Stimulated activated CD4-positive, alpha-beta T cell treated with anti-CD3 and anti-CD28 coated beads, Interleukin-1b, Interleukin-23, amount 100 ng/mL, for 4 hours (primary cell): ENCODE measurements at regions not wholly inside any gene's neighbourhood (a gene's known extent, or its start where the extent isn't known, plus 50 kb on each side); places are given as distances from the start of the nearest gene placed in this dataset.

Experiments
- DNase-seq, 2 donors: peaks; one replicate each; pipeline ENCODE4 v3.0.0-alpha.2; 2020; ENCODE audit warnings: low read depth in 2 of 2

GRCh38 chr21:43302769-43303168 lies 124.2 kb downstream of the SIK1 start:
- DNase-seq: no peak

GRCh38 chr21:43302062-43302700 lies 124.8 kb downstream of the SIK1 start:
- DNase-seq: no peak

GRCh38 chr21:43301409-43302061 lies 125.4 kb downstream of the SIK1 start:
- DNase-seq: no peak

GRCh38 chr21:43300496-43301408 lies 126.2 kb downstream of the SIK1 start:
- DNase-seq: no peak

GRCh38 chr21:43299441-43300277 lies 127.3 kb downstream of the SIK1 start:
- DNase-seq: no peak

DNA sequence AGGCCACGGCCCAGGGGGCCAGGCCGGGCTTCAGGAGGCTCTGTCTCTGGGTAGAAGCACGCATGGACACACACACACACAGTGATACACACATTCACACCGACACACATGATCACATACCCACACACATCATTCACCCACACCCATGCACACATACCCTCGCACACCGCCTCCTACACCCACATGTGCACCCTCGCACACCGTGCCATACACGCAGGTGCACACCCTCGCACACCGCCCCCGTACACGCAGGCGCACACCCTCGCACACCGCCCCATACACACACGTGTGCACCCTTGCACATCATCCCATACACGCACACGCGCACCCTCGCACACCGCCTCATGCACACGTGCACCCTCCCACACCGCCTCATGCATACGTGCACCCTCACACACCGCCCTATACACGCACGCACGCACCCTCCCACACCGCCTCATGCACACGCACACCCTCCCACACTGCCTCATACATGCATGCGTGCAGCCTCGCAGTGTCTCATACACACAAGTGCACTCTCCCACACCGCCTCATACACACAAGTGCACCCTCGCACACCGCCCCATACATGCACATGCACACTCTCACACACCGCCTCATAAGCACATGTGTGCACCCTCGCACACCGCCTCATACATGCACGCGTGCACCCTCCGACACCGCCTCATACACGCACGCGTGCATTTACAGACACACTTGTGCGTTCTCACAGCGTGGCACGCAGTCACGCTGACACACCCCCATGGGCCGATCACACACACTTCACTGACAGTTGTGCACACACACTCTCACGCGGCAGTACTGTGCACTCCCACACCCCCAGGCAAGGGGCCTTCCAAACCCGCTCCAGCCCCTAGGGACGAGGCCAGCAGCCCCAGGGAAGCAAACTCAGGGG lies 128.1 kb downstream of the SIK1 start:
- DNase-seq: no peak

DNA sequence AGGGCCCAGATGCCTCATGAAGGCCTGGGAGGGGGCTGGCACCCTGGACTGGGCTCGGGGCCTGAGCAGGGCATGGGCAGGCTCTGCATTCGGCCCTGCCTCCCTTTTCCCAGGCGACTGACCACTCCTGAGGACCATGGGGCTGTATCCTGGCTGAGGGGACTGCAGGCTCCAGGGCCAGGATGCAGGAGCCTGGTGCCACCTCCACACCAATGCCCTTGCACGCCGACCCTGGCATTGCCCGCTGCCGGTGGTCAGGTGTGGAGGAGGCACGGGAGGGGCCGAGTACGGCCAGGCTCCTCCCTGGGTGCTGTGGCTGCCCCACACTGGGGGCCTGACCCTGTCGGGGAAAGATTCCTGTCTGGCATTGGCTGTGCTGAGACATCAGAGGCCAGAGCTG lies 128.9 kb downstream of the SIK1 start:
- DNase-seq: no peak

DNA sequence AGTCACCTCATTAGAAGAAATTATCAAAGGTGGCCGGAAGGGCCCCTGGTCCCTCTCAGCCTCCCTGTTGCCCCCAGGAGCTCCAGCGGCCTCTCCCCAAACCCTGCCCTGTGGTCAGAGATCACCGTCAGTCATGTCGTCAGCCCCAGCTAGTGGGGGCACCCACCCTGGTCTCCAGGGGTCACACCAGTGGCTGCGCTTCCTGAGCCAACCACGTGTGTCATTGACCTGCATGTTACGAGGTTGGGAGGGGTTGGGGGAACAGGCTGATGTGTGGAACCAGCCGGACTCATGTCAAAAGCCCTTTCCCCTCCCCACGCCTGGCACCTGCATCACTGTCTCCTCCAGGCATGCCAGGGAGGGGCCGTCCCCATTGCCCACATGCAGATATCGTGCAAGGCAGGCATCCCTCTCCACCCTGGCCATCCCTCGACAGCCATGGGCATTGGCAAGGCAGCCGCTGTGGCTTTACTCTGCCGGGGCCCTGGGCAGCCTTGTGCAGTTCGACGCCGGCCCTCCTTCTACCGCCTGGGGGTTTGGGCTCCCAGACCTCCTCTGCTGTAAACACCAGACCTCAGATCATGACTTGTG lies 128.7 kb downstream of the CRYAA start:
- no peak for DNase-seq

GRCh38 chr21:43295066-43295958 lies 126.5 kb downstream of the CRYAA start:
- DNase-seq: no peak

DNA sequence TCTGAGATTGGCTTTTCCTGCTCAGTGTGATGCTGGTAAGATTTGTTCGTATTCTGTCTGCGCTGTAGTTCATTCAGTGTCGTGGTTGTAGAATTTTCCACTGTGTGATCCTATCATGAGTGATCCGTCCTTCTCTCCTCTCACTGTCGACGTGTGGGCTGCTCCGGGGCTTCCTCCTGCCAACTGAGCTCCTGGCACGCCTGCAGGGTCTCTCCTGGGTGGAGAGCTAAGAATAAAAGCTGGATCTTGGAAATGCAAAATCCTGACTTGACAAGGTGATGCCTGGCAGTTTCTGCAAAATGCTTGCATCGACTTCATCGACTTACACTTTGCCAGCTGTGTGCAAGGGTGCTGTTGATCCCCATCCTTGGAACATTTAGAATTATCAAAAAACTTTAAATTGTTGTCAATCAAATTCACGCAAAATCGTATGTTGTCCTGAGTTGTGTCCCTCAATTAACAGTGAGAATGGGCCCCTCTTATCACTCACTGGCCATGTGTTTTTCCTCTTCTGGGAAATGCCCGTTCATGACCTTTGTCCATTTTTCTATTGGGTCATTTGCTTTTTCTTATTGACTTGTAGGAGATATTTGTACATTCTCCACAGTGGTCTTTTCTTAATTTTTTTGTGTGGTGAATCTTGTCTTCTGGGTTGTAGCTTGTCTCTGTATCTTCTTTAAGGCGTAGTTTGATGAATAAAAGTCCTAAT lies 125.5 kb downstream of the CRYAA start:
- DNase-seq: no peak

DNA sequence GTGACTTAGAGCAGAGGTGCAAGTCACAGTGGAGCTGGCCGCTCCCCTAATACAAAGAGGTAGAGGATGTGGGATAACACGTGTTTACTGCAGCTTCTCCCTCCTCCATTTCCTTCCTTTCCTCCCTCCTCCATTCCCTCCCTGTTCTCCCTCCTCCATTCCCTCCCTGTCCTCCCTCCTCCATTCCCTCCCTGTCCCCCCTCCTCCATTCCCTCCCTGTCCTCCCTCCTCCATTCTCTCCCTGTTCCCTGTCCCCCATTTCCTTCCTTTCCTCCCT lies 124.0 kb downstream of the CRYAA start:
- no peak for DNase-seq

DNA sequence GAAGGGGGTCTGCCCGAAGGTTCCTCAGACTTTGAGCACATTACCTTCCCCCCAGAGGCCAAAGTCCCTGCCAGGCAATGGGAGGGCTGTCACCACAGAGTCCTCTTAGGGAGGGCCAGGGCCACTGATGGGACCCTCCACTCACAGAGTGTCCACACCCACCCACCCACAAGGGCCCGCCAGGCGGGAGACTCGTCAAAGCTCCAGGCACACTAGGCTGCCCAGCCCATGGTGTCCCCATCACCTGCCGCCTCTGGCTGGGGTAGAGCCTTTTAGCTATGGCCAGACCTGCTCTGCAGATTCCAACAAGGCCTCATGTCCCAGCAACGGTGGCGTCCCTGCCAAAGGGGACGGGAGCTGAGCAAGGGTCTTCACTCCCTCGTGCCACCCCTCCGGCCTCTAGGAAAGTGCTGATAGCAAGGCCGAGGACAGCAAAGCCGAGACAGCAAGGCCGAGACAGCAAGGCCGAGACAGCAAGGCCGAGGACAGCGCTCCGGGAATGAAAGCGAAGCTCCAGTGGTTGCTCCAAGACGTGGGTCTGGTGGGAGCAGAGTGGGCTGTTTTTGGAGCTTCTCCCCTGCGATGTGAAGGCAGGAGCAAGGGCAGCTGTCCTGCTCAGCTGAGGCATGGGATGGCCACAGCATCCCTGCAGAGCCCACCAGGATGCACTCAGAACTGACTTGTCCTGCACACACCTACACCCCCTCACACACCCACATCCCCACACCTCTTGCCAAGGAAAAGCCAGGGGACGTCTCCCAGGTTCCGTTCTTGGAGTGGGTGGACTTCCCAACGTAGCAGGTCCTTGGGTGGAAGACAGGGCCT lies 123.4 kb downstream of the CRYAA start:
- DNase-seq: no peak

- no peak for DNase-seq
Observed at GRCh38 chr21:43291347-43291950, 122.6 kb downstream of the CRYAA start.

GRCh38 chr21:43290421-43291346 lies 121.9 kb downstream of the CRYAA start:
- no peak for DNase-seq

DNA sequence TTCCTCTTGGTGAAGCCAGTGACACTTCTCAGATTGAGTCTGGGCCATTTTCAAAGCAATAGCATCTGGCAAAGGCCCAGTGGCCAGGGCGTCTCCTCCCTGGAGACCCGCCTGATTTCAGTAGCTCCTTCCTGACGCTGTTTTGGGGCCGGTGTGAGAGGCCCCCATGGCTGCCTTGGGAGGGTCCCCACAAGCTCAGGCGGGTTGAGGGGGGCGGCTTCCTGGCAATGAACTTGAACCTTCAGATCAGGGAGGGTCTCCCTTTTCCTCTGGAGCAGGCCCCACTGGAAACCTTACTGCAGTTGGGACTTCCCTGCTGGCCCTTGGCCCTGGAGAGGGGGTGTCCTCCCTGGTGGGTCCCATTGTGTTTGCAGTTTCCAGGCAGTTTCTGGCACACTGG lies 121.2 kb downstream of the CRYAA start:
- DNase-seq: no peak

DNA sequence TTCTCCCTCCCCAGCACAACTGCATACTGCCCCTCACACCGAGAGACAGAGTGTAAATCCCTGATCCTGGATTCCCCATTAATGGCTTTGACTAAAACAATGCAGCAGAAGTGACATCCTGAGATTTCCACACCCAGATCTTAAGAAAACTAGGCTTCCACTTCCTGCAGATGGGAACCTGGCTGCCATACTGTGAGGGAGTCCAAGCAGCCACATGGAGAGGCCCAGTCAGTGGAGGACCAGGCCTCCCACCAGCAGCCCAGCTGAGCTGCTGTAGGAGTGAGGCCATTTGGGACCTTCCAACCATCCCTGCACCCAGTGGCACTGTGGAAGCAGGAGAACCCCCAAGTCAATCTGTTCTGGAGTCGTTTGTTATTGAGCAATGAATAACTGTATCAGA lies 120.6 kb downstream of the CRYAA start:
- DNase-seq: no peak
